ENCODE measurements at regions not wholly inside any gene's neighbourhood (a gene's known extent, or its start where the extent isn't known, plus 50 kb on each side); places are given as distances from the start of the nearest gene placed in this dataset.
"Not testable (repeated sequence)": the region's sequence is repeated elsewhere in the genome, so short reads cannot be mapped to it uniquely, and the experiment has no call there.

GRCh38 chr15:77940381-77940947, 137.0 kb downstream of the TBC1D2B start:
- Histone ChIP-seq H3K9me3 (ENCODE audit: control insufficient read depth, insufficient read depth, low read depth, low read length) (no peaks in the 10 kb centered on the region), H3K79me2 (ENCODE audit: control insufficient read depth, insufficient read depth, low read length) (no peaks in the 10 kb centered on the region), H4K20me1 (ENCODE audit: control insufficient read depth, extremely low read depth, insufficient read depth, low read length) (no peaks in the 10 kb centered on the region), H3K27me3 (ENCODE audit: control insufficient read depth, insufficient read depth, low read length) (no peaks in the 10 kb centered on the region), H3K4me3 (replicated peaks in 1 of 4; ENCODE audit: control extremely low read depth in 1 of 4, insufficient read depth in 1 of 4, low read depth in 3 of 4, low read length in 4 of 4) (no peak overlapping the region), H3K4me2 (ENCODE audit: extremely low read depth, insufficient read depth, low read length) (no peak overlapping the region), H3K4me1 (ENCODE audit: control insufficient read depth, extremely low read depth, insufficient read depth, low read length) (no peaks in the 10 kb centered on the region), H3K27ac (ENCODE audit: insufficient read depth, low read length) (no peak overlapping the region), H2AFZ (ENCODE audit: low read length) (no peak overlapping the region), H3K9ac (ENCODE audit: insufficient read depth, low read length) (no peak overlapping the region), H3K36me3 (ENCODE audit: control insufficient read depth, insufficient read depth, low read length) (no peaks in the 10 kb centered on the region)
- TF ChIP-seq CTCF (conservative IDR thresholded peaks at IDR 0.05 in 1 of 2, IDR thresholded peaks at IDR 0.05 in 1 of 2; ENCODE audit: low read depth in 1 of 2, low read length in 2 of 2), result no peak
- no peak for TF ChIP-seq EZH2 (IDR thresholded peaks at IDR 0.05; ENCODE audit: low read length, missing control alignments)
- no peak for DNase-seq (ENCODE audit: low read depth in 2 of 2)

- Histone ChIP-seq H3K4me2 (ENCODE audit: extremely low read depth, insufficient read depth, low read length) (no peak overlapping the region), H3K27me3 (ENCODE audit: control insufficient read depth, insufficient read depth, low read length) (no peaks in the 10 kb centered on the region), H3K9me3 (ENCODE audit: control insufficient read depth, insufficient read depth, low read depth, low read length) (no peaks in the 10 kb centered on the region), H3K27ac (ENCODE audit: insufficient read depth, low read length) (no peak overlapping the region), H2AFZ (ENCODE audit: low read length) (no peak overlapping the region), H3K9ac (ENCODE audit: insufficient read depth, low read length) (no peak overlapping the region), H4K20me1 (ENCODE audit: control insufficient read depth, extremely low read depth, insufficient read depth, low read length) (no peaks in the 10 kb centered on the region), H3K36me3 (ENCODE audit: control insufficient read depth, insufficient read depth, low read length) (no peaks in the 10 kb centered on the region), H3K4me1 (ENCODE audit: control insufficient read depth, extremely low read depth, insufficient read depth, low read length) (no peaks in the 10 kb centered on the region), H3K4me3 (replicated peaks in 1 of 4; ENCODE audit: control extremely low read depth in 1 of 4, insufficient read depth in 1 of 4, low read depth in 3 of 4, low read length in 4 of 4) (no peak overlapping the region), H3K79me2 (ENCODE audit: control insufficient read depth, insufficient read depth, low read length) (no peaks in the 10 kb centered on the region)
- TF ChIP-seq EZH2 (IDR thresholded peaks at IDR 0.05; ENCODE audit: low read length, missing control alignments), result no peak
- no peak for TF ChIP-seq CTCF (conservative IDR thresholded peaks at IDR 0.05 in 1 of 2, IDR thresholded peaks at IDR 0.05 in 1 of 2; ENCODE audit: low read depth in 1 of 2, low read length in 2 of 2)
- no peak for DNase-seq (ENCODE audit: low read depth in 2 of 2)
These were observed 137.7 kb downstream of the TBC1D2B start for GRCh38 chr15:77939851-77940250.

- not testable (repeated sequence) for H3K4me3 ChIP-seq (replicated peaks in 1 of 4; ENCODE audit: control extremely low read depth in 1 of 4, insufficient read depth in 1 of 4, low read depth in 3 of 4, low read length in 4 of 4); H3K36me3 ChIP-seq (ENCODE audit: control insufficient read depth, insufficient read depth, low read length); H3K4me1 ChIP-seq (ENCODE audit: control insufficient read depth, extremely low read depth, insufficient read depth, low read length); H3K27me3 ChIP-seq (ENCODE audit: control insufficient read depth, insufficient read depth, low read length); H3K9ac ChIP-seq (ENCODE audit: insufficient read depth, low read length); H3K27ac ChIP-seq (ENCODE audit: insufficient read depth, low read length); H2AFZ ChIP-seq (ENCODE audit: low read length); H4K20me1 ChIP-seq (ENCODE audit: control insufficient read depth, extremely low read depth, insufficient read depth, low read length); H3K9me3 ChIP-seq (ENCODE audit: control insufficient read depth, insufficient read depth, low read depth, low read length); H3K4me2 ChIP-seq (ENCODE audit: extremely low read depth, insufficient read depth, low read length); H3K79me2 ChIP-seq (ENCODE audit: control insufficient read depth, insufficient read depth, low read length)
- DNase-seq (ENCODE audit: low read depth in 2 of 2), result peak; percentile 8 to 37
These were observed 138.5 kb downstream of the TBC1D2B start for GRCh38 chr15:77939026-77939425.

- not testable (repeated sequence) for DNase-seq (ENCODE audit: low read depth in 2 of 2); H4K20me1 ChIP-seq (ENCODE audit: control insufficient read depth, extremely low read depth, insufficient read depth, low read length); H3K27me3 ChIP-seq (ENCODE audit: control insufficient read depth, insufficient read depth, low read length)
These were observed 139.0 kb downstream of the TBC1D2B start for GRCh38 chr15:77938546-77938945.

GRCh38 chr15:77936567-77936966, 140.9 kb downstream of the TBC1D2B start:
- not testable (repeated sequence) for H3K36me3 ChIP-seq (ENCODE audit: control insufficient read depth, insufficient read depth, low read length); H3K4me2 ChIP-seq (ENCODE audit: extremely low read depth, insufficient read depth, low read length); DNase-seq (ENCODE audit: low read depth in 2 of 2); H2AFZ ChIP-seq (ENCODE audit: low read length); H3K9ac ChIP-seq (ENCODE audit: insufficient read depth, low read length); H3K4me3 ChIP-seq (replicated peaks in 1 of 4; ENCODE audit: control extremely low read depth in 1 of 4, insufficient read depth in 1 of 4, low read depth in 3 of 4, low read length in 4 of 4); H4K20me1 ChIP-seq (ENCODE audit: control insufficient read depth, extremely low read depth, insufficient read depth, low read length); H3K27ac ChIP-seq (ENCODE audit: insufficient read depth, low read length); H3K4me1 ChIP-seq (ENCODE audit: control insufficient read depth, extremely low read depth, insufficient read depth, low read length); H3K9me3 ChIP-seq (ENCODE audit: control insufficient read depth, insufficient read depth, low read depth, low read length); H3K79me2 ChIP-seq (ENCODE audit: control insufficient read depth, insufficient read depth, low read length); H3K27me3 ChIP-seq (ENCODE audit: control insufficient read depth, insufficient read depth, low read length)

More at GRCh38 chr15:77938546-77938945, 139.0 kb downstream of the TBC1D2B start:
- not testable (repeated sequence) for H3K4me3 ChIP-seq (replicated peaks in 1 of 4; ENCODE audit: control extremely low read depth in 1 of 4, insufficient read depth in 1 of 4, low read depth in 3 of 4, low read length in 4 of 4); H3K9ac ChIP-seq (ENCODE audit: insufficient read depth, low read length); H3K9me3 ChIP-seq (ENCODE audit: control insufficient read depth, insufficient read depth, low read depth, low read length); H3K4me1 ChIP-seq (ENCODE audit: control insufficient read depth, extremely low read depth, insufficient read depth, low read length); H3K27ac ChIP-seq (ENCODE audit: insufficient read depth, low read length); H2AFZ ChIP-seq (ENCODE audit: low read length); H3K4me2 ChIP-seq (ENCODE audit: extremely low read depth, insufficient read depth, low read length); H3K36me3 ChIP-seq (ENCODE audit: control insufficient read depth, insufficient read depth, low read length); H3K79me2 ChIP-seq (ENCODE audit: control insufficient read depth, insufficient read depth, low read length)
